ENCODE measurements at regions not wholly inside any gene's neighbourhood (a gene's known extent, or its start where the extent isn't known, plus 50 kb on each side); places are given as distances from the start of the nearest gene placed in this dataset.

DNA sequence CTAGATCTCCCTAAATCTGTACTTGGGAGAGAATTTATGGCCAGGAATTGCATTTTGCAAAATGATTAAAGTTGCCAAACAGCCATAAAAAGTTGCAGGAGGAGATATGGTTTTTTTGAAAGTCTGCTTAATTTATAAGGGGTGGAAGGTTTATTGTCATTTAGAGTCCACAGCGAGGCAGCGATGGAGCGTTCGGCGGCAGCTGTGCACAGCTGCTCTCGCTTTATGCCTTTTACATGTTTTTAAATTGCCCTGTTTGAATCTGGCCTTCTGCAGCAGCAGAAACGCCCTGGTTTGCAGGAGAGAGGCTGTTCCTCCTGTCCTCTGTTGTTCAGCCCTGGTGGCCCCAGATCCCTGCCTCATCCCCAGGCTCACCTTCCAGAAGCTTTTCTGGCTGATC lies 144.9 kb upstream of the POU3F1 start:
- no peak for DNase-seq (ENCODE audit: low spot score)
- H3K9ac ChIP-seq (ENCODE audit: low read depth in 1 of 2, low read length in 2 of 2), result no peak overlapping the region
- H3K4me3 ChIP-seq (ENCODE audit: low read depth in 1 of 3, low read length in 3 of 3), result no peak overlapping the region
- TF ChIP-seq HNF4G (IDR thresholded peaks at IDR 0.05) (no peak), RAD21 (IDR thresholded peaks at IDR 0.05) (no peak), ZBTB33 (IDR thresholded peaks at IDR 0.05) (no peak), JUND (IDR thresholded peaks at IDR 0.05) (no peak), HNF4A (conservative IDR thresholded peaks at IDR 0.05) (no peak), YY1 (IDR thresholded peaks at IDR 0.05) (no peak), RXRA (IDR thresholded peaks at IDR 0.05) (no peak), FOXA2 (IDR thresholded peaks at IDR 0.05) (no peak), MAX (IDR thresholded peaks at IDR 0.05) (no peak), FOXA1 (IDR thresholded peaks at IDR 0.05) (no peak), ATF3 (IDR thresholded peaks at IDR 0.05) (no peak), SP1 (IDR thresholded peaks at IDR 0.05) (no peak), TAF1 (conservative IDR thresholded peaks at IDR 0.05) (no peak), EGR1 (IDR thresholded peaks at IDR 0.05; ENCODE audit: low read depth in 2 of 2) (no peak), GABPA (IDR thresholded peaks at IDR 0.05 in 1 of 2, conservative IDR thresholded peaks at IDR 0.05 in 1 of 2) (no peak), NR2F2 (IDR thresholded peaks at IDR 0.05) (no peak)
- TF ChIP-seq, protein P1, sequence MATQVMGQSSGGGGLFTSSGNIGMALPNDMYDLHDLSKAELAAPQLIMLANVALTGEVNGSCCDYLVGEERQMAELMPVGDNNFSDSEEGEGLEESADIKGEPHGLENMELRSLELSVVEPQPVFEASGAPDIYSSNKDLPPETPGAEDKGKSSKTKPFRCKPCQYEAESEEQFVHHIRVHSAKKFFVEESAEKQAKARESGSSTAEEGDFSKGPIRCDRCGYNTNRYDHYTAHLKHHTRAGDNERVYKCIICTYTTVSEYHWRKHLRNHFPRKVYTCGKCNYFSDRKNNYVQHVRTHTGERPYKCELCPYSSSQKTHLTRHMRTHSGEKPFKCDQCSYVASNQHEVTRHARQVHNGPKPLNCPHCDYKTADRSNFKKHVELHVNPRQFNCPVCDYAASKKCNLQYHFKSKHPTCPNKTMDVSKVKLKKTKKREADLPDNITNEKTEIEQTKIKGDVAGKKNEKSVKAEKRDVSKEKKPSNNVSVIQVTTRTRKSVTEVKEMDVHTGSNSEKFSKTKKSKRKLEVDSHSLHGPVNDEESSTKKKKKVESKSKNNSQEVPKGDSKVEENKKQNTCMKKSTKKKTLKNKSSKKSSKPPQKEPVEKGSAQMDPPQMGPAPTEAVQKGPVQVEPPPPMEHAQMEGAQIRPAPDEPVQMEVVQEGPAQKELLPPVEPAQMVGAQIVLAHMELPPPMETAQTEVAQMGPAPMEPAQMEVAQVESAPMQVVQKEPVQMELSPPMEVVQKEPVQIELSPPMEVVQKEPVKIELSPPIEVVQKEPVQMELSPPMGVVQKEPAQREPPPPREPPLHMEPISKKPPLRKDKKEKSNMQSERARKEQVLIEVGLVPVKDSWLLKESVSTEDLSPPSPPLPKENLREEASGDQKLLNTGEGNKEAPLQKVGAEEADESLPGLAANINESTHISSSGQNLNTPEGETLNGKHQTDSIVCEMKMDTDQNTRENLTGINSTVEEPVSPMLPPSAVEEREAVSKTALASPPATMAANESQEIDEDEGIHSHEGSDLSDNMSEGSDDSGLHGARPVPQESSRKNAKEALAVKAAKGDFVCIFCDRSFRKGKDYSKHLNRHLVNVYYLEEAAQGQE (IDR thresholded peaks at IDR 0.05), result no peak
- TF ChIP-seq, protein P2, sequence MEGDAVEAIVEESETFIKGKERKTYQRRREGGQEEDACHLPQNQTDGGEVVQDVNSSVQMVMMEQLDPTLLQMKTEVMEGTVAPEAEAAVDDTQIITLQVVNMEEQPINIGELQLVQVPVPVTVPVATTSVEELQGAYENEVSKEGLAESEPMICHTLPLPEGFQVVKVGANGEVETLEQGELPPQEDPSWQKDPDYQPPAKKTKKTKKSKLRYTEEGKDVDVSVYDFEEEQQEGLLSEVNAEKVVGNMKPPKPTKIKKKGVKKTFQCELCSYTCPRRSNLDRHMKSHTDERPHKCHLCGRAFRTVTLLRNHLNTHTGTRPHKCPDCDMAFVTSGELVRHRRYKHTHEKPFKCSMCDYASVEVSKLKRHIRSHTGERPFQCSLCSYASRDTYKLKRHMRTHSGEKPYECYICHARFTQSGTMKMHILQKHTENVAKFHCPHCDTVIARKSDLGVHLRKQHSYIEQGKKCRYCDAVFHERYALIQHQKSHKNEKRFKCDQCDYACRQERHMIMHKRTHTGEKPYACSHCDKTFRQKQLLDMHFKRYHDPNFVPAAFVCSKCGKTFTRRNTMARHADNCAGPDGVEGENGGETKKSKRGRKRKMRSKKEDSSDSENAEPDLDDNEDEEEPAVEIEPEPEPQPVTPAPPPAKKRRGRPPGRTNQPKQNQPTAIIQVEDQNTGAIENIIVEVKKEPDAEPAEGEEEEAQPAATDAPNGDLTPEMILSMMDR (IDR thresholded peaks at IDR 0.05; ENCODE audit: low read depth, low read length, missing input control), result no peak
- peaks cover 0 to 6% (median 0%) of the 10 kb centered on the region in 4 donors for H3K9me3 ChIP-seq (ENCODE audit: control insufficient read depth in 4 of 4, low read length in 3 of 4)
- H3K36me3 ChIP-seq (ENCODE audit: control insufficient read depth in 4 of 4, insufficient read depth in 3 of 4, low read depth in 1 of 4, low read length in 3 of 4), result no peaks in the 10 kb centered on the region
- H3K4me1 ChIP-seq (ENCODE audit: control insufficient read depth in 4 of 4, insufficient read depth in 4 of 4, low read length in 3 of 4), result peaks cover 0 to 3% (median 0%) of the 10 kb centered on the region in 4 donors
- H3K27me3 ChIP-seq (ENCODE audit: control insufficient read depth in 4 of 4, insufficient read depth in 4 of 4, low read length in 3 of 4), result peaks cover 0 to 3% (median 0%) of the 10 kb centered on the region in 4 donors
- no peak overlapping the region for H3K27ac ChIP-seq (ENCODE audit: low read depth in 1 of 2, low read length in 2 of 2)
- WGBS, result 70% methylated on average over 7 of the region's 7 CpGs

Data from liver (tissue), 8 donors.